Chondrocyte (in vitro differentiated cells): ENCODE measurements at regions not wholly inside any gene's neighbourhood (a gene's known extent, or its start where the extent isn't known, plus 50 kb on each side); places are given as distances from the start of the nearest gene placed in this dataset.

Experiments used
- DNase-seq: peaks from one replicate; pipeline ENCODE4 v3.0.0; 2021; ENCODE audit warnings: mixed read lengths, low spot score
- H3K27ac Mint-ChIP-seq: one replicate; pipeline ENCODE4 v1.8.0; 2021; ENCODE audit warnings: mild to moderate bottlenecking, moderate library complexity, mixed read lengths; ENCODE audit not compliant: unreplicated experiment
- H3K27me3 Mint-ChIP-seq: 2 replicates; pipeline ENCODE4 v1.8.0; 2021; ENCODE audit warnings: low read depth, mixed read lengths
- H3K36me3 Mint-ChIP-seq: 2 replicates; pipeline ENCODE4 v1.8.0; 2021; ENCODE audit warnings: low read depth, mixed read lengths
- H3K4me1 Mint-ChIP-seq: 2 replicates; pipeline ENCODE4 v1.8.0; 2021; ENCODE audit warnings: low read depth, mild to moderate bottlenecking, mixed read lengths
- H3K4me3 Mint-ChIP-seq: one replicate; pipeline ENCODE4 v1.8.0; 2021; ENCODE audit warnings: mild to moderate bottlenecking, moderate library complexity, mixed read lengths; ENCODE audit not compliant: unreplicated experiment
- H3K9me3 Mint-ChIP-seq: 2 replicates; pipeline ENCODE4 v1.8.0; 2021; ENCODE audit warnings: low read depth, mixed read lengths
- CTCF ChIP-seq: fragments of 200-600 bp; sonication (generic); IDR thresholded peaks from 2 replicates; pipeline ENCODE4 v1.5.0; 2021; ENCODE audit warnings: antibody characterized with exemption, mild to moderate bottlenecking, moderate library complexity

DNA sequence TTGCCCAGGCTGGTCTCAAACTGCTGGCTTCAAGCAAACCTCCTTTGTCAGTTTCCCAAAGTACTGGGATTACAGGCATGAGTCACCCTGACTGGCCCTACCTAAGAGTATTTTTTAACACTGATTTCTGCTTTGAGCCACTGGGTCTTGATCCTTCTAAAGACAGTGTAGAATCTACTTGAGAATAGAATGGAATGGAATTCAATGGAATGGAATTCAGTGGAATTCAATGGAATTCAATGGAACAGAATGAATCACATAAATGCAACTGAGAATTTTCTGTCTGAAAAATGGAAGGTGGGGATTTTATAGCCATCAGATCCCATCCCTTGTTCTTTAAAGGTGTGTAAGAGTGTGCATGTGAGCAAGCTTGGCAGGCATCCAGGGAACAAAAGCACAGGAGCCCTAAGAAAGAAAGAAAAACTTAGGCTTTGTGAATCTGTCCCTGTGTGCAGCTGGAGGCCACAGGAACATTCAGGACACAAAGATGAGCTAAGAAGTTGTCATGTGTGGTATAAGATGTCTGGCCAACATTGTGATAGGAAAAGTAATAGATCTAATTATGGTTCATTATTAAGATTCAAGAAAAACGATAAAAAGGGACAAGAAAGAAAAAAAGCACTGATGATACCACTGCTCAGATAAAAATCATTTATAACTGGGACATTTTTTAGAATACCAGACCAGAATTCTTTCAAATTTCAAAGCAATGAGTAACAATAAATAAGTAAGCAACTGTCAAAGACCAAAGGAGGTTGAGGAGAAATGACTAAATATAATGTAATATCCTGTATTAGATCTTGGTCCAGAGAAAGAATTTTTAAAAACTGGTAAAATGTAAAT, 681.0 kb upstream of the GJE1 start:
- no peak for DNase-seq
- no peaks in the 10 kb centered on the region for H3K36me3 Mint-ChIP-seq
- peaks cover 14% of the 10 kb centered on the region for H3K4me1 Mint-ChIP-seq
- TF ChIP-seq CTCF, result no peak
- no peaks in the 10 kb centered on the region for H3K27me3 Mint-ChIP-seq
- no peak overlapping the region for H3K4me3 Mint-ChIP-seq
- no peaks in the 10 kb centered on the region for H3K9me3 Mint-ChIP-seq
- H3K27ac Mint-ChIP-seq, result peak overlapping the region; percentile 42

GRCh38 chr6:141451181-141451510, 681.6 kb upstream of the GJE1 start:
- Mint-ChIP-seq H3K27me3 (no peaks in the 10 kb centered on the region), H3K27ac (no peak overlapping the region), H3K4me3 (no peak overlapping the region), H3K9me3 (no peaks in the 10 kb centered on the region), H3K36me3 (no peaks in the 10 kb centered on the region), H3K4me1 (peaks cover 14% of the 10 kb centered on the region)
- DNase-seq, result no peak
- TF ChIP-seq CTCF, result no peak

DNA sequence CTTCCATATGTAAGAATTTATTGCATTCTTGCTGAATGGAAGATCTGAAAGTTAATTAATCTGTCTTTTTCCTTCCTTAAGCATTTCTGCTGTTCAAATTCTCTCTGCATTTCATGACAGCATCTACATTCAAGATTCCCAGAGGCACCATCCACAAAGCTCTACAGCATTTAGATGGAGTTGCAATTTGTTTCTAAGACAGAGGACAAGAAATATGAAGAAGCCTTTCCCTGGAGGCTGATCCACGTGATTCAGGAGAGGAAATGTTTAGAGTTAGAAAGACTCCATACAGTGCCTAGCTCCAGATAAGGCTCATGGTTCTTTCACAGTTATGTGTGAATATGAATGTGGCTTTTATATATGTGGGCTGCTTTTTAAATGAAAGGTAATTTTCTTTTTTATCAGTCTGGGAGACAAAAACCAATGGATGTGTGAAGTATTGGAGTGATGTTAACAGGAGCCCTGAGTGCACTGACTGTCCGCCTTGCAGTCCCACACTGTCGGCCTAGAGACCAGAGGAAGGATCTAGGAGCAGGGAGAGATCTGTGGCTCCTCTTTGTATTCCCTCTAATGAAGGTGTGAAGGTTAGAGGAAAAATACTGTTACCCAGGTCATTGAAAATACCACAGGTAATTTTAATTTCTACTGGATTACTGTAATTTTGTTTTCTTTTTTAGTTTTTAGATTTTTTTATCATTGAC, 686.6 kb upstream of the GJE1 start:
- DNase-seq, result no peak
- no peak for TF ChIP-seq CTCF
- H3K36me3 Mint-ChIP-seq, result no peaks in the 10 kb centered on the region
- H3K27me3 Mint-ChIP-seq, result no peaks in the 10 kb centered on the region
- no peaks in the 10 kb centered on the region for H3K9me3 Mint-ChIP-seq
- no peak overlapping the region for H3K27ac Mint-ChIP-seq
- peaks cover 3% of the 10 kb centered on the region for H3K4me1 Mint-ChIP-seq
- H3K4me3 Mint-ChIP-seq, result no peak overlapping the region

GRCh38 chr6:141443668-141444289, 688.9 kb upstream of the GJE1 start:
- peaks cover 4% of the 10 kb centered on the region for H3K9me3 Mint-ChIP-seq
- no peak for TF ChIP-seq CTCF
- H3K27ac Mint-ChIP-seq, result no peak overlapping the region
- H3K27me3 Mint-ChIP-seq, result no peaks in the 10 kb centered on the region
- no peak overlapping the region for H3K4me3 Mint-ChIP-seq
- DNase-seq, result no peak
- H3K36me3 Mint-ChIP-seq, result no peaks in the 10 kb centered on the region
- H3K4me1 Mint-ChIP-seq, result no peaks in the 10 kb centered on the region

DNA sequence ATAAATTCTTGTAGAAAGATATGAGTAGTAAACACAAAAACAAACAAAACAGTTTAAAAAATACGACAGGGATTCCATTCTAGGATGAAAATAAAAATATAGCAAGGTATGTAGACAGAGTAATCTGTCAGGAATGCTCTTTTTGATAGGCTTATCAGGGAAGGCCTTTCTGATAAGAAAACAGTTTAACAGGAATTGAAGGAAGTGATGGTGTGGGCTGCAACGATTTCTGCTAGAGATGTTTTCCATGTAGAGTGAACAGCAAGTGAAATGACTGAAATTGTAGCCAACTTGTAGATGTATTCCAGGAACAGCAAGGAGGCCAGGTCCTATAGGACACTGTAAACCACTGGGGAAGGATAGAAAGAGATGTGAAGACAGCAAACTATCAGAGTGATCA, 689.7 kb upstream of the GJE1 start:
- Mint-ChIP-seq H3K27ac (no peak overlapping the region), H3K27me3 (no peaks in the 10 kb centered on the region), H3K9me3 (peaks cover 4% of the 10 kb centered on the region), H3K4me3 (no peak overlapping the region), H3K36me3 (no peaks in the 10 kb centered on the region), H3K4me1 (no peaks in the 10 kb centered on the region)
- no peak for TF ChIP-seq CTCF
- no peak for DNase-seq
